PC-3 (cell line): ENCODE measurements at regions not wholly inside any gene's neighbourhood (a gene's known extent, or its start where the extent isn't known, plus 50 kb on each side); places are given as distances from the start of the nearest gene placed in this dataset.

ENCODE experiments used
- EZH2 ChIP-seq: fragments of 300-600 bp; sonication (generic); IDR thresholded peaks from one replicate; pipeline ENCODE4 v1.6.1; 2017; ENCODE audit warnings: antibody characterized with exemption, mild to moderate bottlenecking, low read length; ENCODE audit not compliant: unreplicated experiment
- EZH2phosphoT487 ChIP-seq: fragments of 300-600 bp; sonication (generic); IDR thresholded peaks from 2 replicates; pipeline ENCODE4 v1.6.1; 2018; ENCODE audit warnings: mild to moderate bottlenecking, antibody characterized with exemption, low read length, borderline replicate concordance
- TF ChIP-seq, protein P1 (sequence below): fragments of 300-600 bp; sonication (generic); conservative IDR thresholded peaks from 2 replicates; pipeline ENCODE4 v1.5.1; 2017; ENCODE audit warnings: antibody characterized with exemption, low read depth, mild to moderate bottlenecking, low read length

DNA sequence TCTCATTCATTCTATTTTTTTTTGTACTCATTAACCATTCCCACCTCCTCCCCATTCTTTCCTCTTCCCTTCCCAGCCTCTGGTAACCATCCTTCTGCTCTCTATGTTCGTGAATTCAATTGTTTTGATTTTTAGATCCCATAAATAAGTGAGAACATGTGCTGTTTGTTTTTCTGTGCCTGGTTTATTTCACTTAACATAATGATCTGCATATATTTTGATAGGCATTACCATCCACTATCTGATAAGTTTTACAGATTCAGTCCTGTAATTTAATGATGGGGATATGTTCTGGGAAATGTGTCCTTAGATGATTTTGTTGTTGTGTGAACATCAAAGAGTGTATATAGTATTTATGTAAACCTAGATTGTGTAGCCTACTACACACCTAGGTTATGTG is 77.5 kb upstream of the CPHXL start:
- TF ChIP-seq, protein P1, sequence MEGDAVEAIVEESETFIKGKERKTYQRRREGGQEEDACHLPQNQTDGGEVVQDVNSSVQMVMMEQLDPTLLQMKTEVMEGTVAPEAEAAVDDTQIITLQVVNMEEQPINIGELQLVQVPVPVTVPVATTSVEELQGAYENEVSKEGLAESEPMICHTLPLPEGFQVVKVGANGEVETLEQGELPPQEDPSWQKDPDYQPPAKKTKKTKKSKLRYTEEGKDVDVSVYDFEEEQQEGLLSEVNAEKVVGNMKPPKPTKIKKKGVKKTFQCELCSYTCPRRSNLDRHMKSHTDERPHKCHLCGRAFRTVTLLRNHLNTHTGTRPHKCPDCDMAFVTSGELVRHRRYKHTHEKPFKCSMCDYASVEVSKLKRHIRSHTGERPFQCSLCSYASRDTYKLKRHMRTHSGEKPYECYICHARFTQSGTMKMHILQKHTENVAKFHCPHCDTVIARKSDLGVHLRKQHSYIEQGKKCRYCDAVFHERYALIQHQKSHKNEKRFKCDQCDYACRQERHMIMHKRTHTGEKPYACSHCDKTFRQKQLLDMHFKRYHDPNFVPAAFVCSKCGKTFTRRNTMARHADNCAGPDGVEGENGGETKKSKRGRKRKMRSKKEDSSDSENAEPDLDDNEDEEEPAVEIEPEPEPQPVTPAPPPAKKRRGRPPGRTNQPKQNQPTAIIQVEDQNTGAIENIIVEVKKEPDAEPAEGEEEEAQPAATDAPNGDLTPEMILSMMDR: no peak
- no peak for TF ChIP-seq EZH2
- TF ChIP-seq EZH2phosphoT487: no peak
